WTC11 (cell line): ENCODE measurements at regions not wholly inside any gene's neighbourhood (a gene's known extent, or its start where the extent isn't known, plus 50 kb on each side); places are given as distances from the start of the nearest gene placed in this dataset.

Source experiments
- CREB1 ChIP-seq: sonication (generic); formaldehyde crosslinking; IDR thresholded peaks from 2 replicates; pipeline ENCODE4 v1.8.0; 2023; ENCODE audit warnings: mild to moderate bottlenecking, missing genetic modification reagents
- ESRRA ChIP-seq: sonication (generic); formaldehyde crosslinking; IDR thresholded peaks from 2 replicates; pipeline ENCODE4 v1.8.1; 2022; ENCODE audit warnings: mild to moderate bottlenecking, missing genetic modification reagents, borderline replicate concordance
- GABPB1 ChIP-seq: sonication (generic); formaldehyde crosslinking; IDR thresholded peaks from 2 replicates; pipeline ENCODE4 v1.8.1; 2023; ENCODE audit warnings: mild to moderate bottlenecking, missing genetic modification reagents
- TF ChIP-seq, protein P1 (sequence below): fragments of 200-600 bp; IDR thresholded peaks from 2 replicates; pipeline ENCODE4 v1.8.0; 2022; ENCODE audit warnings: antibody characterized with exemption
- TF ChIP-seq, protein P2 (sequence below): sonication (generic); formaldehyde crosslinking; IDR thresholded peaks from 2 replicates; pipeline ENCODE4 v1.8.0; 2022; ENCODE audit warnings: mild to moderate bottlenecking, missing genetic modification reagents
- TF ChIP-seq, protein P3 (sequence below): sonication (generic); formaldehyde crosslinking; IDR thresholded peaks from 2 replicates; pipeline ENCODE4 v1.8.1; 2022; ENCODE audit warnings: low read depth, mild to moderate bottlenecking, moderate library complexity, missing genetic modification reagents, borderline replicate concordance

DNA sequence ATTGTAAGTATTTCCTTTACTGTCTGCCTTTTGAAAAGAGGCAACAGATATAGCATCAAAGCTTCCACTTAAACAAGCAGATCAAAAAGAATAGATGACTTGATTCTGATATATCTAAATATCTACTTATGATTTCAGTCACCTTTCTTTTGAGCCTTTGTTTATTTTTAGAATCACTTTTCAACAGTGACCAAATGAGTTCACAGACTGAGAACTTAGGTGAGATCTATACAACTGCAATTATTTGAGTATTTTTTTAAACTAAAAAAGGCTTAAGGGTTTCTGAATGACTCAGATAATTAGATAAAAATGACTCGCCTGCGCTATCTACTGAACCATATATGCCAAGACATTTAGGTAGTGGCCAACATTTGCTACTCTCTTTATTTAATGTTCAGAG lies 166.7 kb upstream of the KCNIP4 start:
- no peak for TF ChIP-seq ESRRA (CRISPR knock-in tag)
- TF ChIP-seq GABPB1 (CRISPR knock-in tag): no peak
- TF ChIP-seq CREB1 (CRISPR knock-in tag): no peak
- TF ChIP-seq, protein P1, sequence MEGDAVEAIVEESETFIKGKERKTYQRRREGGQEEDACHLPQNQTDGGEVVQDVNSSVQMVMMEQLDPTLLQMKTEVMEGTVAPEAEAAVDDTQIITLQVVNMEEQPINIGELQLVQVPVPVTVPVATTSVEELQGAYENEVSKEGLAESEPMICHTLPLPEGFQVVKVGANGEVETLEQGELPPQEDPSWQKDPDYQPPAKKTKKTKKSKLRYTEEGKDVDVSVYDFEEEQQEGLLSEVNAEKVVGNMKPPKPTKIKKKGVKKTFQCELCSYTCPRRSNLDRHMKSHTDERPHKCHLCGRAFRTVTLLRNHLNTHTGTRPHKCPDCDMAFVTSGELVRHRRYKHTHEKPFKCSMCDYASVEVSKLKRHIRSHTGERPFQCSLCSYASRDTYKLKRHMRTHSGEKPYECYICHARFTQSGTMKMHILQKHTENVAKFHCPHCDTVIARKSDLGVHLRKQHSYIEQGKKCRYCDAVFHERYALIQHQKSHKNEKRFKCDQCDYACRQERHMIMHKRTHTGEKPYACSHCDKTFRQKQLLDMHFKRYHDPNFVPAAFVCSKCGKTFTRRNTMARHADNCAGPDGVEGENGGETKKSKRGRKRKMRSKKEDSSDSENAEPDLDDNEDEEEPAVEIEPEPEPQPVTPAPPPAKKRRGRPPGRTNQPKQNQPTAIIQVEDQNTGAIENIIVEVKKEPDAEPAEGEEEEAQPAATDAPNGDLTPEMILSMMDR: no peak
- TF ChIP-seq, protein P2, sequence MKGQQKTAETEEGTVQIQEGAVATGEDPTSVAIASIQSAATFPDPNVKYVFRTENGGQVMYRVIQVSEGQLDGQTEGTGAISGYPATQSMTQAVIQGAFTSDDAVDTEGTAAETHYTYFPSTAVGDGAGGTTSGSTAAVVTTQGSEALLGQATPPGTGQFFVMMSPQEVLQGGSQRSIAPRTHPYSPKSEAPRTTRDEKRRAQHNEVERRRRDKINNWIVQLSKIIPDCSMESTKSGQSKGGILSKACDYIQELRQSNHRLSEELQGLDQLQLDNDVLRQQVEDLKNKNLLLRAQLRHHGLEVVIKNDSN (CRISPR knock-in tag): no peak
- TF ChIP-seq, protein P3, sequence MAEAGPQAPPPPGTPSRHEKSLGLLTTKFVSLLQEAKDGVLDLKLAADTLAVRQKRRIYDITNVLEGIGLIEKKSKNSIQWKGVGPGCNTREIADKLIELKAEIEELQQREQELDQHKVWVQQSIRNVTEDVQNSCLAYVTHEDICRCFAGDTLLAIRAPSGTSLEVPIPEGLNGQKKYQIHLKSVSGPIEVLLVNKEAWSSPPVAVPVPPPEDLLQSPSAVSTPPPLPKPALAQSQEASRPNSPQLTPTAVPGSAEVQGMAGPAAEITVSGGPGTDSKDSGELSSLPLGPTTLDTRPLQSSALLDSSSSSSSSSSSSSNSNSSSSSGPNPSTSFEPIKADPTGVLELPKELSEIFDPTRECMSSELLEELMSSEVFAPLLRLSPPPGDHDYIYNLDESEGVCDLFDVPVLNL (CRISPR knock-in tag): no peak
